ENCODE measurements at regions not wholly inside any gene's neighbourhood (a gene's known extent, or its start where the extent isn't known, plus 50 kb on each side); places are given as distances from the start of the nearest gene placed in this dataset.

GRCh38 chr1:232872738-232873137 lies 67.5 kb downstream of the MAP10 start:
- H3K4me3 ChIP-seq (replicated peaks; ENCODE audit: low read depth, low read length): no peak overlapping the region
- DNase-seq (ENCODE audit: low read depth): no peak
- no peak for TF ChIP-seq CTCF (IDR thresholded peaks at IDR 0.05; ENCODE audit: low read length, missing control alignments)

GRCh38 chr1:232873412-232873811 lies 68.2 kb downstream of the MAP10 start:
- no peak for DNase-seq (ENCODE audit: low read depth)
- TF ChIP-seq CTCF (IDR thresholded peaks at IDR 0.05; ENCODE audit: low read length, missing control alignments): no peak
- no peak overlapping the region for H3K4me3 ChIP-seq (replicated peaks; ENCODE audit: low read depth, low read length)

- TF ChIP-seq CTCF (IDR thresholded peaks at IDR 0.05; ENCODE audit: low read length, missing control alignments): no peak
- no peak for DNase-seq (ENCODE audit: low read depth)
- H3K4me3 ChIP-seq (replicated peaks; ENCODE audit: low read depth, low read length): no peak overlapping the region
Observed at GRCh38 chr1:232873931-232874330, 68.7 kb downstream of the MAP10 start.

- no peak for TF ChIP-seq CTCF (IDR thresholded peaks at IDR 0.05; ENCODE audit: low read length, missing control alignments)
- DNase-seq (ENCODE audit: low read depth): no peak
Observed at GRCh38 chr1:232875536-232875935, 70.3 kb downstream of the MAP10 start.

GRCh38 chr1:232876506-232877364 lies 71.5 kb downstream of the MAP10 start:
- H3K4me3 ChIP-seq (replicated peaks; ENCODE audit: low read depth, low read length): no peak overlapping the region
- TF ChIP-seq CTCF (IDR thresholded peaks at IDR 0.05; ENCODE audit: low read length, missing control alignments): no peak
- DNase-seq (ENCODE audit: low read depth): no peak

More at GRCh38 chr1:232875536-232875935, 70.3 kb downstream of the MAP10 start:
- H3K4me3 ChIP-seq (replicated peaks; ENCODE audit: low read depth, low read length): no peak overlapping the region

GRCh38 chr1:232877365-232878028 lies 72.3 kb downstream of the MAP10 start:
- no peak overlapping the region for H3K4me3 ChIP-seq (replicated peaks; ENCODE audit: low read depth, low read length)
- DNase-seq (ENCODE audit: low read depth): no peak
- TF ChIP-seq CTCF (IDR thresholded peaks at IDR 0.05; ENCODE audit: low read length, missing control alignments): no peak

Measured in fibroblast of pulmonary artery (primary cell).